Sigmoid colon (tissue), 6 donors: ENCODE measurements at regions not wholly inside any gene's neighbourhood (a gene's known extent, or its start where the extent isn't known, plus 50 kb on each side); places are given as distances from the start of the nearest gene placed in this dataset.
"Not testable (repeated sequence)": the region's sequence is repeated elsewhere in the genome, so short reads cannot be mapped to it uniquely, and the experiment has no call there.

ENCODE experiments used
- DNase-seq: peaks from one replicate; pipeline ENCODE4 v3.0.0-alpha.2; 2019
- H3K27ac ChIP-seq, 4 donors: fragments of 200-600 bp; sonication (generic); one replicate each; pipeline ENCODE4 v1.5.1; 2016 to 2019; ENCODE audit warnings: mild to moderate bottlenecking in 1 of 4
- H3K27me3 ChIP-seq, 3 donors: fragments of 200-600 bp; sonication (generic); one replicate each; pipeline ENCODE4 v1.5.1; 2019; ENCODE audit warnings: mild to moderate bottlenecking in 1 of 3
- H3K36me3 ChIP-seq, 4 donors: fragments of 200-600 bp; sonication (generic); one replicate each; pipeline ENCODE4 v1.5.1; 2016 to 2019
- H3K4me1 ChIP-seq, 4 donors: fragments of 200-600 bp; sonication (generic); one replicate each; pipeline ENCODE4 v1.5.1; 2017 to 2019
- H3K4me3 ChIP-seq, 4 donors: fragments of 200-600 bp; sonication (generic); one replicate each; pipeline ENCODE4 v1.5.1; 2017 to 2019; ENCODE audit warnings: mild to moderate bottlenecking in 2 of 4, moderate library complexity in 1 of 4
- H3K9me3 ChIP-seq, 4 donors: fragments of 200-600 bp in 3 of 4; sonication (generic) in 3 of 4; one replicate each; pipeline versions ENCODE4 v1.5.1 to v1.6.1; 2013 to 2019
- EP300 ChIP-seq, 4 donors: sonication (generic); formaldehyde crosslinking; IDR thresholded peaks; one replicate each; pipeline ENCODE4 v1.6.1; 2017; ENCODE audit warnings: antibody characterized with exemption in 4 of 4
- POLR2A ChIP-seq, 2 donors: fragments of 450-650 bp; IDR thresholded peaks; one replicate each; pipeline ENCODE4 v1.6.1; 2016; ENCODE audit warnings: antibody characterized with exemption in 2 of 2, mild to moderate bottlenecking in 2 of 2, moderate library complexity in 2 of 2
- POLR2AphosphoS5 ChIP-seq, 4 donors: sonication (generic); formaldehyde crosslinking; IDR thresholded peaks; one replicate each; pipeline ENCODE4 v1.6.1; 2017; ENCODE audit warnings: antibody characterized with exemption in 4 of 4
- WGBS, 2 donors: extraction: QIAGEN DNeasy Blood & Tissue Kit; methylation state at CpG; one replicate each; pipeline ENCODE4 v1.1.7; 2013; 5-methylcytosine and 5-hydroxymethylcytosine counted together
- intact Hi-C: fragments of 100-400 bp; cut with DNase I; formaldehyde crosslinking; loops from one replicate; pipeline ENCODE4 v1.15.1; 2023
- TF ChIP-seq, protein P1 (sequence below), 4 experiments: fragments of 450-650 bp in 3 of 4; fragments of 200-600 bp in 1 of 4; IDR thresholded peaks; one replicate each; pipeline ENCODE4 v1.5.1; 2016 to 2019; ENCODE audit warnings: antibody characterized with exemption in 4 of 4, mild to moderate bottlenecking in 3 of 4, moderate library complexity in 2 of 4
- donor health status: healthy with polysubstance abuse.
- donor health status: healthy.

DNA sequence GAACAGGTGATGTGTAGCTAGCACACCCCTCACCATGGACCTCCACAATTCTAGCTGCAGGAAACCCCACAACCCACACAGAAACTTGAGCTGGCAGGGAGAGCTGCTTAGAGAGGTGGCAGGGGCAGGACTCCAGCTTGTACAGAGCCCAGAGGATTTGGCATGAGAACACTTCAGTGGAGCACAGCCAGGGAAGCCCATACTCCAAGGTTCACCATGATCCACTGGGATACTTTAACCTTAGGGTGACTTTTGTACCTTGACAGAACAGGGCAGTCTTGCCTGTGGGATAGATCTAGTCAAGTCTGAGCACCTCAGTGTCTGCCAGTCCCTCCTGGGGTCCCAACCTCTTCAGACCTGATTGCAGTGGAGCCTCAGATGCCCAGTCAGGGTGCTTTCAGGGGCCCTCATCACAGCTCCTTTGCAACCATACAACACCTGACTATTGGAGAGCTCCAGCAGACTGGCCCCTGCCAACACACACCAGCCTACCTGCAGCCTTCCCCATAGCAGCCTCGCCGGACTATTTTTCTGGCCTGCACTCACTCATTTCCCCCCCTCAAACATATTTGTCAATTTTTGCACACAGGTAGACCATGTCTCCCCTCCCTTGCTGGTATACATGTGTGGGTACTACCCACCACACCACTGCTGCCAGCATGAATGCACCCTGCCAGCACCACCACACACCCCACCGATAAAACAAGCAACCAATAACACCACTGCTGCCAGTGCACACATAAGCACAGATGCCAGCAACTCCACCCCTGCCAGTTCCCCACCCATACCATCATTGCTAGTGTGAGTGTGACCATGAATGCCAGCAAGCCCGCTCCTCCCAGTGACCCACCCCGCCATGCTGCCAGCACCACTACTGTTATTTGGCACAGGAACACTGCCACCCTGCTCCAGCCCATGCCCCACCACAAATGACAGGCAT, 56.0 kb upstream of the CDX4 start:
- Histone ChIP-seq H3K36me3 (no peaks in the 10 kb centered on the region), H3K4me1 (no peaks in the 10 kb centered on the region), H3K4me3 (no peak overlapping the region), H3K27me3 (no peaks in the 10 kb centered on the region), H3K9me3 (no peaks in the 10 kb centered on the region), H3K27ac (no peak overlapping the region)
- no peak for TF ChIP-seq POLR2A (IDR thresholded peaks at IDR 0.05)
- TF ChIP-seq POLR2AphosphoS5 (IDR thresholded peaks at IDR 0.05) = no peak
- no peak for TF ChIP-seq EP300 (IDR thresholded peaks at IDR 0.05)
- DNase-seq = no peak
- intact Hi-C loops = no loop called here
- WGBS, 2 donors = 84 to 88% methylated on average over 5 of the region's 5 CpGs

DNA sequence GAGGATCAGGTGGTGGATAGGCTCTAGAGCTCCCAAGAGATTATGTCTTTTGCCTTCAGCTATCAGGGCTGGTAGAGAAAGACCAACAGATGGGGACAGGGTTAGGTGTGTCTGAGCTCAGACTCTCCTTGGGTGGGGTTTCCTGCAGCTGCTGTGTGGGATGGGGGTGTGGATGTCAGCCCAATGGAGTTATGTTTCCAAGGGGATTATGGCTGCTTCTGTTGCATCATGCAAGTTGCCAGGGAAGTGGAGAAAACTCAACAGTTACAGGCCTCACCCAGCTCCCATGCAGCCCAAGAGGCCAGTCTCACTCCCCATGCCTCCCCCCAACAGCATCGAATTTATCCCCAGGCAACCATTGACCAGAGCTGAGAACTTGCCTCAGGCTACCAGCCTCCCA, 80.2 kb upstream of the CDX4 start:
- Histone ChIP-seq H3K36me3 (no peaks in the 10 kb centered on the region), H3K9me3 (no peaks in the 10 kb centered on the region), H3K4me3 (no peak overlapping the region), H3K27me3 (no peaks in the 10 kb centered on the region), H3K4me1 (no peaks in the 10 kb centered on the region), H3K27ac (no peak overlapping the region)
- intact Hi-C loops = no loop called here
- DNase-seq = no peak
- no peak for TF ChIP-seq POLR2A (IDR thresholded peaks at IDR 0.05)
- TF ChIP-seq, protein P1, sequence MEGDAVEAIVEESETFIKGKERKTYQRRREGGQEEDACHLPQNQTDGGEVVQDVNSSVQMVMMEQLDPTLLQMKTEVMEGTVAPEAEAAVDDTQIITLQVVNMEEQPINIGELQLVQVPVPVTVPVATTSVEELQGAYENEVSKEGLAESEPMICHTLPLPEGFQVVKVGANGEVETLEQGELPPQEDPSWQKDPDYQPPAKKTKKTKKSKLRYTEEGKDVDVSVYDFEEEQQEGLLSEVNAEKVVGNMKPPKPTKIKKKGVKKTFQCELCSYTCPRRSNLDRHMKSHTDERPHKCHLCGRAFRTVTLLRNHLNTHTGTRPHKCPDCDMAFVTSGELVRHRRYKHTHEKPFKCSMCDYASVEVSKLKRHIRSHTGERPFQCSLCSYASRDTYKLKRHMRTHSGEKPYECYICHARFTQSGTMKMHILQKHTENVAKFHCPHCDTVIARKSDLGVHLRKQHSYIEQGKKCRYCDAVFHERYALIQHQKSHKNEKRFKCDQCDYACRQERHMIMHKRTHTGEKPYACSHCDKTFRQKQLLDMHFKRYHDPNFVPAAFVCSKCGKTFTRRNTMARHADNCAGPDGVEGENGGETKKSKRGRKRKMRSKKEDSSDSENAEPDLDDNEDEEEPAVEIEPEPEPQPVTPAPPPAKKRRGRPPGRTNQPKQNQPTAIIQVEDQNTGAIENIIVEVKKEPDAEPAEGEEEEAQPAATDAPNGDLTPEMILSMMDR (IDR thresholded peaks at IDR 0.05) = no peak
- no peak for TF ChIP-seq EP300 (IDR thresholded peaks at IDR 0.05)
- no peak for TF ChIP-seq POLR2AphosphoS5 (IDR thresholded peaks at IDR 0.05)
- 85 to 95% methylated on average over 1 of the region's 1 CpG for WGBS, 2 donors

DNA sequence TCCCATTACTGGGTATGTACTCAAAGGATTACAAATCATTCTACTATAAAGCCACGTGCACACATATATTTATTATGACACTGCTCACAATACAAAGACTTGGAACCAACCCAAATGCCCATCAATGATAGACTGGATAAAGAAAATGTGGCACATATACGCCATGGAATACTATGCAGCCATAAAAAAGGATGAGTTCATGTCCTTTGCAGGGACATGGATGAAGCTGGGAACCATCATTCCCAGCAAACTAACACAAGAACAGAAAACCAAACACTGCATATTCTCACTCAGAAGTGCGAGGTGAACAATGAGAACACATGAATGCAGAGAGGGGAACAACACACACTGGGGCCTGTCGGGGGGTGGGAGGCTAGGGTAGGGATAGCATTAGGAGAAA, 89.6 kb upstream of the CDX4 start:
- peak; percentile 22 for DNase-seq
- intact Hi-C loops, H3K4me1 ChIP-seq, H3K27ac ChIP-seq, H3K9me3 ChIP-seq, H3K4me3 ChIP-seq, H3K36me3 ChIP-seq, H3K27me3 ChIP-seq: not testable (repeated sequence)
- 87 to 95% methylated on average over 4 of the region's 4 CpGs for WGBS, 2 donors

DNA sequence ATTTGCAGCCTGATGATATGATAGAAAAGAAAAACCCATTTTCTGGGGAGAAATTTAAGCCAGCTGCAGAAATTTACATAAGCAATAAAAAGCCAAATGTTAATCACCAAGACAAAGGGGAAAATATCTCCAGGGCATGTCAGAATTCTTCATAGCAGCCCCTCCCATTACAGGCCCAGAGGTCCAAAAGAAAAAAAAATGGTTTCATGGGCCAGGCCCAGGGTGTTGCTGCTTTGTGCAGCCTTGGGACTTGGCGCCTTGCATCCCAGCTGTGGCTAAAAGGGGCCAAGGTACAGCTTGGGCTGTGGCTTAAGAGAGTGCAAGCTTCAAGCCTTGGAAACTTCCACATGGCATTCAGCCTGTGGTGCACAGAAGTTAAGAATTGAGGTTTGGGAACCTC, 97.9 kb upstream of the CDX4 start:
- Histone ChIP-seq H3K4me3 (no peak overlapping the region), H3K9me3 (no peaks in the 10 kb centered on the region), H3K4me1 (no peaks in the 10 kb centered on the region), H3K27ac (no peak overlapping the region), H3K27me3 (no peaks in the 10 kb centered on the region), H3K36me3 (no peaks in the 10 kb centered on the region)
- TF ChIP-seq, protein P1 (IDR thresholded peaks at IDR 0.05) = no peak
- TF ChIP-seq EP300 (IDR thresholded peaks at IDR 0.05) (no peak), POLR2AphosphoS5 (IDR thresholded peaks at IDR 0.05) (no peak), POLR2A (IDR thresholded peaks at IDR 0.05) (no peak)
- no peak for DNase-seq
- 71 to 87% methylated on average over 1 of the region's 1 CpG for WGBS, 2 donors
- intact Hi-C loops = no loop called here

DNA sequence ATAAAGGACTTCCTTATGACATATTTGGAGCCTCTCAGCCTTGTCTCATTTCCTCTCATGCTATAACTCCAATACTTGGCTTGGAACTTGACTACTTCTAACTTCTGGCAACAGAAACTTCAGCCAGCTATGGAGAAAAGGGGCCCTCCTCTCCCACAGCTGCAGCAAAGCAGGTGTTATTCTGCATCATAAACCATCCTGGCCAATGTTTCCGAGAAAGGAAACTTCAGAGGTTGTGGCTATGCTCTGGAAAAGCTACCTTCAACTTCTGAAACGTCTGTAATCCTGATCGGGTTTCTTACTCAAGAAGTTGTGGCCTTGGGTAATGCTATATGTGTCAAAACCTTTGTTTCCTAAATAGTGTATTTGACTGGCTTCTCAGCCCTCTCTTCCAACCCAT, 109.5 kb upstream of the CDX4 start:
- TF ChIP-seq POLR2A (IDR thresholded peaks at IDR 0.05) (no peak), POLR2AphosphoS5 (IDR thresholded peaks at IDR 0.05) (no peak), EP300 (IDR thresholded peaks at IDR 0.05) (no peak)
- TF ChIP-seq, protein P1 (IDR thresholded peaks at IDR 0.05) = no peak
- H3K27ac ChIP-seq = no peak overlapping the region
- intact Hi-C loops = no loop called here
- H3K4me3 ChIP-seq = no peak overlapping the region
- no peaks in the 10 kb centered on the region for H3K27me3 ChIP-seq
- H3K36me3 ChIP-seq = no peaks in the 10 kb centered on the region
- no peaks in the 10 kb centered on the region for H3K4me1 ChIP-seq
- DNase-seq = no peak
- H3K9me3 ChIP-seq = no peaks in the 10 kb centered on the region
- WGBS, 2 donors = 71 to 75% methylated on average over 3 of the region's 3 CpGs
